GM21619 (cell line): ENCODE measurements at regions not wholly inside any gene's neighbourhood (a gene's known extent, or its start where the extent isn't known, plus 50 kb on each side); places are given as distances from the start of the nearest gene placed in this dataset.

Experiments used
- ATAC-seq: cut with Tn5 transposase; IDR thresholded peaks from one replicate; pipeline ENCODE4 v1.9.1; 2021; ENCODE audit not compliant: unreplicated experiment

DNA sequence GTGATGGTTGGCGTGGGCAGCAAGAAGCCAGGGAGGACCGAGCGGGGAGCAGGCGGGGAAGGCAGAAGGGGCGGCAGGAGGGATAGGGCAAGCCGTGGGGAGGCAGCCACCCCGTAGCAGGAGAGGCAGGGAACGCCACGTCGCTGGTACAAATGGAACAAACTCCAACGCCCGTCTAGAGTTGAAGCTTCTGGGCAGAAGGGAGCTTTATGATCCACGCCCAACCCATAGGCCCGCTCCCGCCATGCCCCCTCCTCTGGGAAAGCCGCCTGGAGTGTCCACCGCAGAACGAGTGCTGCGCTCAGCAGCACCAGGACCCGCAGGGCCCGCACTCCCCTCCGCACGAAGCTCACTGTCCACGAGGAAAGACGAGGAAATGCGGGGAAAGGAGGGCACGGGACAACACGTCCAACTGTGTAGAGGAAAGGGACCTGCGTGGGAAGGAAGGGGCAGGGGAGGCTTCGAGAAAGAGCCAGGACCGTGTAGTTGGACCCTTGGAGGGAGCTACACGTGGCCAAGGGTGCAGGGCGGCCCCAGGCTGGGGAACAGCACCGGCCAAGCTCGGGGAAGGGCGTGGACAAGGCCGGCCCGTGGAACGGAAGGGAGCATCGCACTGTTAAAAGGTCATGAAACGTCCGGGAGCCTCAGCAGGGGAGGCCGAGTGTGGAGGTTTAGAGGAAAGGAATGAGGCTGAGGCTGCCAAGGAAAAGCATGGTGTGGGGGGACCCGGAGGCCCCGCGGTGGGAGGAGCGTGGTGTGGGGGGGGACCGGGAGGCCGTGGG is 204.0 kb downstream of the DLL1 start:
- no peak for ATAC-seq

DNA sequence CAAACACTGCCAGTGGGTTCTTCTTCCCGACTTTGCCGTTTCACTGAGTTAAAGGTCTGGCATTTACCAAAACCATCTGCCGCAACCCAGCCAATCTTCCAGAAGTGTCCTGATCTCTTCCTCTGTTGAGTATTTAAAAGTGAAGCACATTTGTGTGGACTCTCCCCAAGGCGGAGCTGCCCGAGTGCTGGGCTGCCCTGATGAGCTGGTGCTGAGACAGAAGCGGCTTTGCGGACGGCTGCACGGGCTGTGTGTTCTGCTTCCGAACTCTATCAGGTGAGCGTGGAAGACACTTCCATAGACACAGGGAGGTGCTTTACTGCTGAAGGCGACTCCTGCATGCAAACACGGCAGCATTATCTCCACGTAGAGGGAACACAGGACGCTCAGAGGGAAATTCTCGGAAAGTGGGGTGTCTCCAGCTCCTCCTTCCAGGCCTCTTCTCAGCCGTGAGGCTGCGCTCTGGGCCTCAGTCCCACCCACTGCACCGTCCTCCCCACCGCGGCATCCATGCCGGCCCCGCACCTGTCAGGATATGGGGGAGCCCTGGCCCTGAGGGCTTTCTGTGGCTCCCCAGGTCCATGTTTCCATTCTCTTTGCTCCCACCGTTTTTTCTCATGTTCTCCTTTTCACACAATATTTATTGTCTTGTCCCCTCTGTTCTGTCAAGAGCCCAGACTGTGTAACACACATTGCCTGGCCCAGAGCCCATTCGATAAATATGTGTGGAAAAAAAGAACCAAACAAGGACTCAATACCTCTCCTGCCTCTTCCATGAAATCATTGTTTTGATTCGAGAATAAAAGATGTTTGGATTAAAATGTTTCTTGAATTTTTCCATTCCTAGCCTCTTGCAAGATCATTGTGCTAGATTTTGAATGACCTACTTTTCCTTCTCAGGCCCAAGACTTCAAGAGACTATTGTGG is 205.1 kb downstream of the DLL1 start:
- ATAC-seq, result no peak

DNA sequence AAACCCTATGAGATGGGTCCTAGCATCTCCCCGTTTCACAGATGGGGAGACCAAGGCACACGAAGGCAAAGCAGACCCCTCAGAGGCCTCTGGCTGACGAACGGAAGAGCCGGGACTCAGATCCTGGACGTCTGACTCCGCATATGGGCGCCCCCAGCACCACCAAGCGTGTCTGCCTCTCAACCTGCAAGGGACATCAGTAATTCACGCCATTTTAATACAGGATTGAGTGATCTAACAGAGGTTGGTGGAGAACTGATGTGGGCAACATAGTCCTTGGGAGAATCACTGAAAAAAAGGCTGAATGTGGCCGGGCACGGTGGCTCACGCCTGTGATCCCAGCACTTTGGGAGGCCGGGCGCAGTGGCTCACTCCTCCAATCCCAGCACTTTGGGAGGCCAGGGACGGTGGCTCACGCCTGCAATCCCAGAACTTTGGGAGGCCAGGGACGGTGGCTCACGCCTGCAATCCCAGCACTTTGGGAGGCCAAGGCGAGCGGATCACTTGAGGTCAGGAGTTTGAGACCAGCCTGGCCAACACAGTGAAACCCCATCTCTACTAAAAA is 206.6 kb downstream of the DLL1 start:
- no peak for ATAC-seq

DNA sequence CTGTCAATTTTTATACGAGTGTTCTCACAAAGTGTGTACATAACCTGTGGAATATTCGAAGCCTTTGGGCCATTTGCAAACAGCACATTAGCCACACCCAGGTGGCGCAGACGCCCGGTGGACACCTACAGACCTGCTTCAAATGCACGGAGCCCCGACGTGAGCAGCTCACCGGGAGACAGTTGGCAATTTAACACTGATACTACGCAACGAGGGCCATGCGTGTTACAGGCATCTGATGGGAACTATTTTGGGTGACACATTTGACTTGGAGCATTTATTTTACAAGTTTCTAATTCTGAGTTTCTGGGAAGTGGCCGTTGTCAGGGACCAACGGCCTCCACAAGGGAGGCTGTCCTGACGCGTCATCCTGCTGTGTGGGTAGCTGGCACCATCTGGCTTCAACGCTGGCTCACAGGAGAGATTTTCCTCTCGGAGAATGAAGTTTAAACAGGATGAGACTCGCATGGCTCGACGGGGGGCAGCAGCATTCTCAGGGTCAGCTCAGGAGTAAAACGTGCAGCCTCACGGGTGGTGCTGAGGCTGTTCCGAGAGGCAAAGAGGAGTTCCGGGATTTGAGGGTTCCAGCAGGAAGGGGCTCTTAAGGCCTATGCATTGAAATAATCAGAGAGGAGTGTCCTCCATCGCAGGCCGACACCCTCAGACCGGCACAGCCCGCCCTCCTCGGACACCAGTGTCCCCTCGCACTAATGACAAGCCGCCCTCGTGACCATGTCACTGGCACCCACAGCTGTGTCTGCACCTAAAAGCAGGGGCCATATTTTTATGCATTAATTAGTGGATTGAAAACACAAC is 207.4 kb downstream of the DLL1 start:
- no peak for ATAC-seq

DNA sequence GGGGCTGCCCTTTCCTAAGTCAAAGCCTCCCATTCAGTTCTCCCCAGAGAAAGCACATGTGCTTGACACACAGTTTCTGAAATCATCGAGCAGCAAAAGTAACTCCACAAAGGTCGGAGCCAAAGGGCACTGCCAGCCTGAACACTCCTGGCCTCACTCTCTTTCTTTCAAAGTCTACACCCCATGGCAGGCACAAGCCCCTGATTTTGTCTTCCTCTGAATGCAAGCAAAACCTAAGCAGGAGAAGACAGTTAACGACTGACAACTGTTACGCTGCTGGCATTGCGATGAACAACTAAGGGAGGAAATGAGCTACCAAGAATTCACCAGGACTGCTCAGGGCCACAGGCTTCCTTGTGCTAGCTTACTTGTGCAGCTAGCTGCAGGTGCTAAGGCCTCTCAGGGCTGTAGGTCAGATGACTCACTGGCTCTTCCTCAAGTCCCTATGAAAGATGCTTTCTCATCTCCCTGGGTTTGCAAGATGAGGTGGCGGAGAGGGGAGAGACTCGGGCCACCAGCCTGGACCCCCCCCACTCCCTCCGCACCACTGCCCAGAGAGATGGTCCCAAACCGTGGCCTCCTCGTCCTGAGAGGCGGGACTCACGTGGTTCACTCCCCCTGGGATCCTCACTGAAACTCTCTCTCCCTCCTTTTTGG is 208.2 kb downstream of the DLL1 start:
- ATAC-seq, result no peak

DNA sequence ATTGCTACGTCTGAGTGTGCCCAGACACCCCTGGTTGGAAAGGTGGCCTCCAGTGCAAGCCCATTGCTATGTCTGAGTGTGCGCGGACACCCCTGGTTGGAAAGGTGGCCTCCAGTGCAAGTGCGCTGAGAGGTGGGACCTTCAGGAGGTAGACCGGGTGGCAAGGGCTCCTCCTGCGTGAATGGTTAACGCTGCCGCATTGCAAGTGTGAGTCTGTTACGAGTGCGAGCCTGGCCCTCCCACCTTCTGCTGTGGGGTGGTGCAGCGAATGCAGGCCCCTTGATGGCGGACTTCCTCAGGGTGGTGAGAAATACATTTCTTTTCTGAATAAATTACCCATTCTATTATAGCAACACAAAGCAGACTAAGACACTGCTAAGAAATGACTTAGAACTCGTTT is 208.8 kb downstream of the DLL1 start:
- no peak for ATAC-seq

DNA sequence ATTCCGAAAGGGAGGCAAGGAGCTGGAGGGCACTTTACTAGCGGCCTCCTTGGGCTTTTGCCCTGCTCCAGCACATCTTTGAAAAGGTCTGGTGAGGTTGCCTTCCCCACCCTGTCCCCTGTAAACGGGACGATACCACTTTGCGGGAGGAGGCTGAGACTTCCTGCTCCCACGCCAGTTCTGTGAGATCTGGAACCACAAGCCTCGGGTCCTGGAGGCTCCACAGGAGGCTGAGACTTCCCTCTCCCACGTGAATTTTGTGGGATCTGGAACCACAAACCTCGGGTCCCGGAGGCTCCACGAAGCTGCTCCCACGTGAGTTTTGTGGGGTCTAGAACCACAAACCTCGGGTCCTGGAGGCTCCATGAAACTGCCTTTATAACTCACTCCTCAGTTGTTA is 209.3 kb downstream of the DLL1 start:
- no peak for ATAC-seq

DNA sequence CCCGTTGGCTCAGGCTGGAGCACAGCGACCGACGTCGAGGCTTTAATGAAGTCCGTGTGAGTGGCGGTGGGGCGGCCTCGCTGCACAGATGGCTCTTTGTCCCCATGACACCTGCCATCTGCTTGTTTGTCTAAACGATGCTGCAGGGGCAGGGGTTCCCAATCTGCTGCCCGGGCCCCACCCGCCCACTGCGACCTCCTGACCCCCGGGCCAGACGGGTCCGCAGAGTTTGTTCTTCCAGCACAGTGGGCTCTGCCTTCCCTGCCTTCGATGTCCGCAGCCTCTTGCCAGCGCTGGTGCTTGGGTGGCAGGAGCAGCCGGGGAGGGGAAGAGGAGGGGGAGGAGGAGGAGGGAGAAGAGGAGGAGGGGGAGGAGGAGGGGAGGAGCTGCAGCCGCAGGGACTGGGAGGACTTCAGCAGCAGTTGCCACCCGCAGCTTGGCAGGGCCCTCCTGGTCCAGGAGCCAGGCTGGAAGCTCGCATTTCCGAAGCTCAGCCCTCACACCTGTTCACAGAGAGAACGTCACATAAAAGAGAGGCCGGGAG is 210.0 kb downstream of the DLL1 start:
- no peak for ATAC-seq

DNA sequence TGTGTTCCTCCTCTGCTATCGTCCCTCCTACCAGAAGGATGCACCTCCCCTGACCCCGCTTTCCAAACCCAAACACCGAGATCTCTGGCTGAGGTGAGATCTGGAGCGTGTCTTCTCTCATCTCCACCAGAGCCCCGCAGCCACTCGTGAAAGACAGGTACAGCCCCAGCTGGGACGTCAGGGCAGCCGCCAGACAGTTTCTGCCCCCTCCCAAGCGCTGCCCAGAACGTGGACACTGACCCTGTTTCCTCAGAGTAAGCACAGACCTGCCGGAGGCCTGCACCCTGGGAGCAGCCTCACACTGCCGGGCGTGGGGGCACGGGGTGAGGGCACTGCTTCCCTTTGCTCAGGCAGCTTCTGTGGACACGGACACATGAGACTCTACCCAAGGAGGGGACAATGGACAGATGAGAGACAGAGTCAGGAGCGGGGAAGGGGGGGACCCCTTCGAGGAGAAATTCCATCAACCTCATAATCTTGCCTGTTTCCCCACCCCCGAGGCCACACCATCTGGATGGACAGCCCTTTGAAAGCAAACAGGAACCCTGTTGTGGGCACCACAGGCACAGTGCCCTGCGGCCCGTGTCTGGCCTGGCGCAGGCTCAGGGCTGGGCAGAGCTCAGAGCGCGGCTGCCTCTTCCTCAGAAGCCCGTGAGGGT is 210.6 kb downstream of the DLL1 start:
- no peak for ATAC-seq

DNA sequence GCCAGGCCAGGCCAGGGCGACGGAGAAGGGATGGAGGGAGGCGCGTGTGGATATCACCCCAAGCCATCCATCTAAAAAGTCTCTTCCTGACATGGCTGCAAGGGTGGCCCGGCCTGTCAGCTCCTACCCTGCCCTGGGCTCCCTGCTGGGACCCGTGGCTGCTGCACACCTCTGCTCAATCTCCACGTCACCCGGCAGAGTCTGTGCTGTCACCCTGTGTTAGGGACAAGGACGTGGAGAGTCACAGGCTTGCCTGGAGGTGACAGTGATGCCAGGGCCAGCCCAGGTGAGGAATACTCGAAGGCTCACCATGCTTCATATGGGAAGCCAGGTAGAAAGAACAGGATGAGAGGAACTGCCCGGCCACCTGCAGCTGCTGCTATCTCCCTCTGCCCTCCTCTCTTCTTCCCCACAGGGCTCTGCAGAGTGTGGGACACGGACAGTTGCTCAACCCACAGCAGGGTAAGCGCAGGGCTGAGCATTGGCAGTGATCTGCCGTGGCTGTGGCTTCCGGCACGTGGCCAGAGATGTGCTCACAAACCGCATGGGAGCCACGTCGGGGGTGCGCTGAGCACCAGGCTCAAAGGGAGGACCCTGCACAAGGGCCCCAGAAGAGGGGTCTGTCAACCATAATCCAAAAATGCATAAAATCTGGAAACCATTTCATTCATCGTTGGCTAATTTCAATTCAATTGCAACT is 214.3 kb downstream of the DLL1 start:
- no peak for ATAC-seq

DNA sequence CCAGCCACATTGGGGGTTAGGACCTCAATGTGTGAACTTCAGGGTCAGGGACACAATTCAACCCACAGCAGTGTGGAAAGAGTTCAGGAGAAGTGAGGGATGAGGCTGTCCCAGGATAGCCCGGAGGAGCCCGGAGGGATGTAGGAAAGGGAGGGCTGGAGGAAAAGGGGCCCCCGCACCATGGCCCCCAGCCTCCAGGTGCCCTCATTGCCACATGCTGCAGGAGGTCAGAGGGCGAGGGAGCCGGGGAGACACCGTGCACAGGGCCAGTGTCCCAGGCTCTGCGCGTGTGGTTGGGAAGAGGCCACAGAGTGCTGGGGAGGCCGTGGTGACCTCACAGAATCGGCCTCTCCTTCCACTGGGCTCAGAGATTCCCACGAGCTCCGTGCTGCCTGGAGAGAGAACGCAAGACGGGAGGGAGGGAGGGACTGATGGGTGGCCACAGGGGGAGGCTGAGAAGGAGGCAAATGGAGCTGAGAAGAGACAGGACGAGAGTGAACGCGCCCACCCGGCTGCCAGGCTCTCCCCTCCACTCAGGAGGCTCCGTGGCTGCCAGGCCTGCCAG is 215.1 kb downstream of the DLL1 start:
- no peak for ATAC-seq

DNA sequence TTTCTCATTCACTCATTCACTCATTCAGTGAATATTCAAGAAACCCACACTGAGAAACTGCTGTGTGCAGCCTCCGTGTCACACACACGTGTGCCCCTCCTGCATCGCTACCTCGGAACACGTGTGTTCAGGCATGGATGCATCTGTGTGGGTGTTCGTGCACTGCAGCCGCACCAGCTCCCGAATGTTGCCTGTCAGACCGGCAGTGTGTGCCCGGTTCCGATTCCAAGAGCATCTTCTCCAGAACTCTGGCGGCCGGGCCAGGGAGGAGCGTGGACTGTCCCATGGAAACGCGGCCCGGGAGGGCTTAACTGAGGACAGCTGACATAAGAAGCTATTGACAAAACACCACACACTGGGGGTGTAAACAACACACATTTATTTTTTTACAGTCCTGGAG is 216.0 kb downstream of the DLL1 start:
- no peak for ATAC-seq

DNA sequence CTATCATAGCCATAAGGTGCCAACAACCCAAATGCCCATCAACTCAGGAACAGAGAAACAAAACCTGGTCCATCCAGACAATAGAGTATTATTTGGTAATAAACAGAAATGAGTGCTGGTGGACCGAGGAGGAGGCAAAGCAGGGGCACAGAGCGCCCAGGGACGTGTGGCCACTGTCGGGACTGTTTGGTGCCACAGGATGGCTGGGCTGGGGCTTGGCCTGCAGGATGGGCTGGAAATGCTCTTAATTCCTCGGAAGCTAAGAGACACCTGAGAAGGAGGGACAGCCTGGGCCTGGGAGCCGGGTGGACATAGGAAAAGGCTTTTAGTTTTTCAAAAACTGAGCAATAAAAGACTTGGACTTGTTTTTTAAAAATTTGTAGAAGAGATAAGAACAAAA is 216.4 kb downstream of the DLL1 start:
- no peak for ATAC-seq

DNA sequence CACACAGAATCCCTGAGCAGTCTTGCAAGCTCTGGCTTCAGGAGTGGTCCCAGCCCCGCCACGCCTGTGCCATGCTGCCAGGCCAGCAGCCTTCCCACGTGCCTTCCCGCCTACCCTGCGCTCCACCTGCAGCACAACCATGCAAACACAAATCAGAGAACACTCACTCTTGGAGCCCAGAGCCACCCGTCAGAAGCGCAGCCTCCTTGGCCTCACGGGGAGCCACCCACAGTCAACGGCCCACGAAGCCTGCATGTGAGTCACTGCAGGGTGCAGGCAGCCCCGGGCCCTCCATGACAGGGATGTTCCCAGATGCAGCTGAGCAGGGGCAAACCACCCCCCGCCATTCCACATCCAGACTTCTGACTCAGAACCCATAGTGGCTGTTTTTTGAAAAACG is 217.0 kb downstream of the DLL1 start:
- ATAC-seq, result no peak

DNA sequence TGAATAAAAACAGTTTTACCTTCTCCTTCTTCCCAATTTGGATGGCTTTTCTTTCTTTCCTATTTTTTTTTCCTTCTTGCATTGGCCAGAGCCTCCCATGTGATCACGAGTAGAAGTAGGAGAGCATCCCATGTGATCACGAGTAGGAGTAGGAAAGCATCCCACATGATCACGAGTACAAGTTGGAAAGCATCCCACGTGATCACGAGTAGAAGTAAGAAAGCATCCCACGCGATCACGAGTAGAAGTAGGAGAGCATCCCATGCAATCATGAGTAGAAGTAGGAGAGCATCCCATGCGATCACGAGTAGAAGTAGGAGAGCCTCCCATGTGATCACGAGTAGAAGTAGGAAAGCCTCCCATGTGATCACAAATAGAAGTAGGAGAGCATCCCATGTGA is 218.6 kb downstream of the DLL1 start:
- no peak for ATAC-seq

DNA sequence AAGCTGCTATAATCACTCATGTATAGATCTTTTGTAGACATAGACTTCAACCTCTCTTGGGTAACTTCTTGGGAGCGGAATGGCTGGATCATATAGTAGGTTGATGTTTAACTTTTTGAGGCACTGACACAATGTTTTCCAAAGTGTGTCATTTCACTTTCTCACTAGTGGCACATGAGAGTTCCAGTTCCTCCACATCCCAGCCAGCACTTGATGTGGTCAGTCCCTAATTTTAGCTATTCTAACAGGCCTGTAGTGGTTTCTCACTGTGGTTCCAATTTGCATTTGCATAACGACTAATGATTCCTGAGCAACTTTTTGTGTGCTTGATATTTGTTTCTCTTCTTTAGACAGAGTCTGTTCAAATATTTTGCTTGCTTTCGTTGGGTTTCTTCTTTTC is 221.3 kb downstream of the DLL1 start:
- ATAC-seq, result no peak

DNA sequence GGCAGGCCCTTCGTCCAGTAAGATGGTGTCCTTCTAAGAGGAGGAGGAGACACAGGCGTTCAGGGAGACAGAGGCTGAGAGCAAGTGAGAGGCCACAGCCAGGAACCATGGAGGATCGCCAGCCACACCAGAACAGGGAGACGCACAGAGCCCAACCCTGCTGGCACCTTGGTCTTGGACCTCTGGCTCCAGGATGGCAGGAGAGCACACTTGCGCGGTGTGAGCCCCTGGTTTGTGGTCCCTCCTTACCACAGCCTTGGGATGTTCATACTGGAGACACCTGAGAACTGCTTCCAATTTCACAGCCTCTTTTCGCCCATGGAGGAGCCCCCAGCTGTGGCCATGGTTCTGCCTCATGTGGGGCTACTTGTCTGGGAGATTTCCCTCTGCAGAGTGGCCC is 222.4 kb downstream of the DLL1 start:
- ATAC-seq, result no peak

DNA sequence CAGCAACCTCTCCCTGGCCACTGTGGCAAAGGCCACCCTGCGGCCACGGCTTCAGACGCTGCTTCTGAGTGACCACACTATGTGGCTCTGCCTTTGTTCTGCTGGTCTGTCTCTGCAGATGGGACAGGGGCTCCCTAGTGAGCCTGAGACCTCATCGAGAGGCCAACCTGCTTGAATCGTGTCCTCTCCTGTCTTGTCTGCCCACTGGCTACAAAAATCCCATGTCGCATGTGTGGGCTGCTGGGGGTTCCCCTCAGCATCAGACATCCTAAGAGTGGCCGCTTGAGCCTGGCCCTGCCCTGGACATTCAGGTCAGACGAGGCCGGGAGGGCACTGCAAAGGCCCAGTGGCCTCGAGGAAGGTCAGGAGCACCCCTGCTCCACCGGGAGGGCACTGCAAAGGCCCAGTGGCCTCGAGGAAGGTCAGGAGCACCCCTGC is 222.9 kb downstream of the DLL1 start:
- ATAC-seq, result no peak

DNA sequence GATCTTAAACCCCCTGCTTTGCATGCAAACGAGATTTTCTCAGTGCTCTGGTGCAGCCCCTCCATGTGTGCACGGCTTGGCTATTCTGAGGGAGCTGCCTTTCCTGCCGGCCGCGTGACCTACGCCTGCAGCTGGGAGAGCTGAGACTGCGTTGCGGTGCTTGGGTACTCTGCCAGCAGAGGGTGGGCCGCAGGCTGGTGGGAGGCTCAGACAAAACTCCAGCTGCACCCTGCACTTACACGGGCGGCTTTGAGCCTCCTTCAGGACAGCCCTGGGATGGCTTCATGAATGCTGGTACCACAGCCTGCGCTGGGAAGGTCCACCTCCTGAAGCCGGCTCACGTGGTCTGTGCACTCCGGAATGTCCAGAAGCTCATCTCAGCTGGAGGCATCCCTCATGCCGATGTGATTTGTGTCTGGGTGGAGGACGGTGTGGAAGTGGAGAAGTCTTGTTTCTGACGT is 223.7 kb downstream of the DLL1 start:
- ATAC-seq, result no peak
